ENCODE measurements at regions not wholly inside any gene's neighbourhood (a gene's known extent, or its start where the extent isn't known, plus 50 kb on each side); places are given as distances from the start of the nearest gene placed in this dataset.

DNA sequence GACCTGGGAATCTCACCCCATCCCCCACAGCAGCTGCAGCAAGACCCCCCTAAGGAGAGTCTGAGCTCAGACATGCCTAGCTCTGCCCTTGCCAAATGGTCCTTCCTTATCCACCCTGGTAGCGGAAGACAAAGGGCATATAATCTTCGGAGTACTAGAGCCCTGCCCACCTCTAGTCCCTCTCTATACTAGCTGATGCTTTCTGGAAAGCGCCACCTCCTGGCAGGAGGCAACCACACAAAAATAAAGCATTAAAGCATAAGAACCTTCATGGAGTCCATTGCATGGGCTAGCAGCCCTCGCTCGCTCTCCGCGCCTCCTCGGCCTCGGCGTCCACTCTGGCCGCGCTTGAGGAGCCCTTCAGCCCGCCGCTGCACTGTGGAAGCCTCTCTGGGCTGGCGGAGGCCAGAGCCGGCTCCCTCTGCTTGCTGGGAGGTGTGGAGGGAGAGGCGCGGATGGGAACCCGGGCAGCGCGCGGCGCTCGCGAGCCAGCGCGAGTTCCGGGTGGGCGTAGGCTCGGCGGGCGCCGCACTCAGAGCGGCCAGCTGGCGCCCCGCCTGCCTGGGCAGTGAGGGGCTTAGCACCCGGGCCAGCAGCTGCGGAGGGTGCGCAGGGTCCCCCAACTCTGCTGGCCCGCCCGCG is 941.2 kb downstream of the SUCLG1 start:
- H3K4me3 Mint-ChIP-seq = no peak overlapping the region
- ATAC-seq (no peak), DNase-seq (no peak)
- peaks cover 7% of the 10 kb centered on the region for H3K9me3 Mint-ChIP-seq
- POLR2A ChIA-PET = no interaction called here
- H3K27me3 Mint-ChIP-seq = no peaks in the 10 kb centered on the region
- intact Hi-C loops (cut with micrococcal nuclease) = no loop called here
- no peak overlapping the region for H3K27ac Mint-ChIP-seq
- H3K4me1 Mint-ChIP-seq (ENCODE audit: low read depth) = no peaks in the 10 kb centered on the region
- no peaks in the 10 kb centered on the region for H3K36me3 Mint-ChIP-seq (ENCODE audit: low read depth)
- no peak for TF ChIP-seq CTCF (IDR thresholded peaks at IDR 0.05)
- CTCF ChIA-PET = interaction anchor here (1.4 kb wide), 1 partner anchor 12 kb away, joined by 4 read pairs; no protein-coding TSS in a partner anchor

DNA sequence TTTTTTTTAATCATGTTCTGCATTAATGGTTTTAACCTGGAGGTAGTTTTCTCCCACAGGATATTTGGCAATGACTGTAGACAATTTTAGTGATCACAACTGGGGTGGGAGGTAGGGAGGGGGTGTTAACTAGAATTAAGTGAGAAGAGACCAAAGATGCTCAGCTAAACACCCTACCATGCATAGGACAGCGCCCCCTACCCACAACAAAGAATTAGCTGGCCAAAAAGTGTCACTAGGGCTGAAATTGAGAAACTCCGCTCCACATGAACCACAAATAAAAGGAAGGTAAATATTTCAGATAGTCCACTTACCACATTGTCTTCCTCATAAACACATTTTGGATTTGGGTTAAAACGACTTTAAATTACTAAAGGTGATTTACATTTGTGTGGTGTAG is 942.6 kb downstream of the SUCLG1 start:
- ATAC-seq = no peak
- no peaks in the 10 kb centered on the region for H3K4me1 Mint-ChIP-seq (ENCODE audit: low read depth)
- H3K27me3 Mint-ChIP-seq = no peaks in the 10 kb centered on the region
- H3K36me3 Mint-ChIP-seq (ENCODE audit: low read depth) = no peaks in the 10 kb centered on the region
- H3K27ac Mint-ChIP-seq = no peak overlapping the region
- CTCF ChIA-PET = interaction anchor here (1.4 kb wide), 1 partner anchor 11 kb away, joined by 4 read pairs; no protein-coding TSS in a partner anchor
- no peak for DNase-seq
- intact Hi-C loops (cut with micrococcal nuclease) = no loop called here
- TF ChIP-seq CTCF (IDR thresholded peaks at IDR 0.05) = no peak
- H3K4me3 Mint-ChIP-seq = no peak overlapping the region
- H3K9me3 Mint-ChIP-seq = peaks cover 4% of the 10 kb centered on the region
- POLR2A ChIA-PET = no interaction called here

GRCh38 chr2:83487451-83487850 is 971.6 kb downstream of the SUCLG1 start:
- Mint-ChIP-seq H3K27me3 (no peaks in the 10 kb centered on the region), H3K9me3 (peaks cover 3% of the 10 kb centered on the region), H3K27ac (no peak overlapping the region), H3K4me1 (ENCODE audit: low read depth) (no peaks in the 10 kb centered on the region), H3K4me3 (no peak overlapping the region), H3K36me3 (ENCODE audit: low read depth) (no peaks in the 10 kb centered on the region)
- CTCF ChIA-PET = no interaction called here
- POLR2A ChIA-PET = no interaction called here
- DNase-seq (no peak), ATAC-seq (no peak)
- TF ChIP-seq CTCF (IDR thresholded peaks at IDR 0.05) = no peak
- intact Hi-C loops (cut with micrococcal nuclease) = no loop called here

GRCh38 chr2:83481436-83481835 is 977.6 kb downstream of the SUCLG1 start:
- H3K4me3 Mint-ChIP-seq = no peak overlapping the region
- H3K4me1 Mint-ChIP-seq (ENCODE audit: low read depth) = no peaks in the 10 kb centered on the region
- no peak overlapping the region for H3K27ac Mint-ChIP-seq
- H3K36me3 Mint-ChIP-seq (ENCODE audit: low read depth) = no peaks in the 10 kb centered on the region
- DNase-seq (no peak), ATAC-seq (no peak)
- intact Hi-C loops (cut with micrococcal nuclease) = no loop called here
- H3K27me3 Mint-ChIP-seq = no peaks in the 10 kb centered on the region
- ChIA-PET CTCF (no interaction called here), POLR2A (interaction anchor here (0.6 kb wide), 1 partner anchor 343 kb away, joined by 3 read pairs; no protein-coding TSS in a partner anchor)
- TF ChIP-seq CTCF (IDR thresholded peaks at IDR 0.05) = no peak
- H3K9me3 Mint-ChIP-seq = peaks cover 2% of the 10 kb centered on the region

DNA sequence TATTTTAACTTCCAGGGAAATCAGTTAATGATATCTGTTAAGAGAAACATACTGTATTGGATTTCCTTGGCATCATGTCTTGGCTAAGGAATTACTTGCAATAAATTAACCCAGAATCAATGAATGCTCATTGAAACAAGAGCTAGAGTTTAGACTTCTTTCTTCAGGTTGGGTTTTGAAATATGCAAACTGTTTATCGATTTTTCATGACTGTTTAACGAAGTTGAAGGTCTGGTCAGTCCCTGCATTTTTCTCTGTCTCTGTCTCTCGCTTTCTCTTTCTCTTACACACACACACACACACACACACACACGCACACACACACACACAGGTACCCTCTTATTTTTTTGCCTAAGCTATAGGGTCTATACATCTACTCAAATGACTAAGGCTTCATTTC is 981.0 kb downstream of the SUCLG1 start:
- no peak overlapping the region for H3K27ac Mint-ChIP-seq
- no peak for DNase-seq
- ChIA-PET CTCF (no interaction called here), POLR2A (interaction anchor here (0.7 kb wide), 1 partner anchor 31 kb away, joined by 3 read pairs; no protein-coding TSS in a partner anchor)
- peaks cover 2% of the 10 kb centered on the region for H3K9me3 Mint-ChIP-seq
- intact Hi-C loops (cut with micrococcal nuclease) = no loop called here
- H3K4me3 Mint-ChIP-seq = no peak overlapping the region
- no peaks in the 10 kb centered on the region for H3K27me3 Mint-ChIP-seq
- no peaks in the 10 kb centered on the region for H3K36me3 Mint-ChIP-seq (ENCODE audit: low read depth)
- H3K4me1 Mint-ChIP-seq (ENCODE audit: low read depth) = no peaks in the 10 kb centered on the region
- no peak for TF ChIP-seq CTCF (IDR thresholded peaks at IDR 0.05)
- ATAC-seq = no peak

Measured in activated CD8-positive, alpha-beta T cell treated with anti-CD3 and anti-CD28 coated beads for 36 hours (primary cell).